ENCODE measurements at regions not wholly inside any gene's neighbourhood (a gene's known extent, or its start where the extent isn't known, plus 50 kb on each side); places are given as distances from the start of the nearest gene placed in this dataset.

DNA sequence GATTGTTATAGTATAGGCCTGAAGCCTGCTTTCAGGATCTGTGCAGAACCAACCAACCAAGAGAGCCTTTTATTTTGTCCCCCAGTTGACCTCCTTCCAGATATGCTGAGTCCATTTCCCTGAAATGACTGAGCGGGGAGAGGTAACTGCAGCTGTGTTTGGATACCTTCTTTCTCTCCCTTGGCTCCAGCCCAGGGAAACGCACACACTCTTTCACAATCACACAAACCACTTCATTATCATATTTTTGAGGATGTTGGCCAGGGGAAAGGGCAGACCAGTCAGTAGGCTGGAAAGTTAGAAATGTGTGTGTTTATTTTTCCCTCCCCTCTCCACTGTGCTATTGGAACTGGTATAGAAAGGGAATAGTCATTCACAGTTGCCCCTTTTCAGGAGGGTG, 417.7 kb upstream of the TBL1XR1 start:
- no peak for TF ChIP-seq EZH2phosphoT487 (IDR thresholded peaks at IDR 0.05; ENCODE audit: low read length)
- TF ChIP-seq, protein P1, sequence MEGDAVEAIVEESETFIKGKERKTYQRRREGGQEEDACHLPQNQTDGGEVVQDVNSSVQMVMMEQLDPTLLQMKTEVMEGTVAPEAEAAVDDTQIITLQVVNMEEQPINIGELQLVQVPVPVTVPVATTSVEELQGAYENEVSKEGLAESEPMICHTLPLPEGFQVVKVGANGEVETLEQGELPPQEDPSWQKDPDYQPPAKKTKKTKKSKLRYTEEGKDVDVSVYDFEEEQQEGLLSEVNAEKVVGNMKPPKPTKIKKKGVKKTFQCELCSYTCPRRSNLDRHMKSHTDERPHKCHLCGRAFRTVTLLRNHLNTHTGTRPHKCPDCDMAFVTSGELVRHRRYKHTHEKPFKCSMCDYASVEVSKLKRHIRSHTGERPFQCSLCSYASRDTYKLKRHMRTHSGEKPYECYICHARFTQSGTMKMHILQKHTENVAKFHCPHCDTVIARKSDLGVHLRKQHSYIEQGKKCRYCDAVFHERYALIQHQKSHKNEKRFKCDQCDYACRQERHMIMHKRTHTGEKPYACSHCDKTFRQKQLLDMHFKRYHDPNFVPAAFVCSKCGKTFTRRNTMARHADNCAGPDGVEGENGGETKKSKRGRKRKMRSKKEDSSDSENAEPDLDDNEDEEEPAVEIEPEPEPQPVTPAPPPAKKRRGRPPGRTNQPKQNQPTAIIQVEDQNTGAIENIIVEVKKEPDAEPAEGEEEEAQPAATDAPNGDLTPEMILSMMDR (IDR thresholded peaks at IDR 0.05; ENCODE audit: low read length), result no peak

Measured in MM.1S (cell line).